Effector memory CD8-positive, alpha-beta T cell (primary cell): ENCODE measurements at regions not wholly inside any gene's neighbourhood (a gene's known extent, or its start where the extent isn't known, plus 50 kb on each side); places are given as distances from the start of the nearest gene placed in this dataset.

Experiments
- ATAC-seq: fragments of 150-1000 bp; cut with Tn5 transposase; replicated peaks from 2 replicates; pipeline ENCODE4 v1.10.0; 2021; ENCODE audit warnings: mild to moderate bottlenecking, moderate library complexity
- DNase-seq, 3 experiments: peaks; one replicate each; pipeline ENCODE4 v3.0.0; 2021
- H3K27ac Mint-ChIP-seq, 2 donors: one replicate each; pipeline ENCODE4 v1.8.0; 2022; ENCODE audit warnings: mild to moderate bottlenecking in 2 of 2, mixed read lengths in 2 of 2, moderate library complexity in 2 of 2
- H3K27me3 Mint-ChIP-seq, 2 donors: one replicate each; pipeline ENCODE4 v1.8.0; 2022; ENCODE audit warnings: mixed read lengths in 2 of 2
- H3K36me3 Mint-ChIP-seq: one replicate; pipeline ENCODE4 v1.8.0; 2022; ENCODE audit warnings: mild to moderate bottlenecking, moderate library complexity, mixed read lengths; ENCODE audit not compliant: insufficient read depth
- H3K4me1 Mint-ChIP-seq, 2 donors: one replicate each; pipeline ENCODE4 v1.8.0; 2022; ENCODE audit warnings: low read depth in 2 of 2, mixed read lengths in 2 of 2
- H3K4me3 Mint-ChIP-seq, 2 donors: one replicate each; pipeline ENCODE4 v1.8.0; 2022; ENCODE audit warnings: mild to moderate bottlenecking in 2 of 2, mixed read lengths in 2 of 2, moderate library complexity in 2 of 2
- H3K9me3 Mint-ChIP-seq, 2 donors: one replicate each; pipeline ENCODE4 v1.8.0; 2022; ENCODE audit warnings: mixed read lengths in 2 of 2

- DNase-seq = no peak
- Mint-ChIP-seq H3K4me3 (no peak overlapping the region), H3K36me3 (no peaks in the 10 kb centered on the region)
Observed at GRCh38 chr13:79051472-79051871, 354.6 kb downstream of the RBM26 start.

GRCh38 chr13:79044415-79044814 lies 361.6 kb downstream of the RBM26 start:
- Mint-ChIP-seq H3K4me3 (no peak overlapping the region), H3K27ac (no peak overlapping the region), H3K4me1 (no peaks in the 10 kb centered on the region), H3K27me3 (peaks cover 8 to 21% of the 10 kb centered on the region in 2 donors), H3K9me3 (no peaks in the 10 kb centered on the region), H3K36me3 (no peaks in the 10 kb centered on the region)
- no peak for ATAC-seq
- no peak for DNase-seq

More at GRCh38 chr13:79051472-79051871, 354.6 kb downstream of the RBM26 start:
- no peaks in the 10 kb centered on the region for H3K4me1 Mint-ChIP-seq
- H3K27ac Mint-ChIP-seq = no peak overlapping the region
- no peaks in the 10 kb centered on the region for H3K9me3 Mint-ChIP-seq
- peaks cover 3 to 13% of the 10 kb centered on the region in 2 donors for H3K27me3 Mint-ChIP-seq
- no peak for ATAC-seq

- peaks cover 8 to 21% of the 10 kb centered on the region in 2 donors for H3K27me3 Mint-ChIP-seq
- no peak for DNase-seq
- H3K4me3 Mint-ChIP-seq = no peak overlapping the region
- no peak for ATAC-seq
- H3K27ac Mint-ChIP-seq = no peak overlapping the region
- no peaks in the 10 kb centered on the region for H3K4me1 Mint-ChIP-seq
- no peaks in the 10 kb centered on the region for H3K36me3 Mint-ChIP-seq
- no peaks in the 10 kb centered on the region for H3K9me3 Mint-ChIP-seq
Observed at GRCh38 chr13:79043208-79043607, 362.8 kb downstream of the RBM26 start.

GRCh38 chr13:79037197-79037596 lies 368.9 kb downstream of the RBM26 start:
- Mint-ChIP-seq H3K27ac (no peak overlapping the region), H3K36me3 (no peaks in the 10 kb centered on the region), H3K4me1 (no peaks in the 10 kb centered on the region), H3K4me3 (no peak overlapping the region), H3K9me3 (no peaks in the 10 kb centered on the region), H3K27me3 (peaks cover 10 to 25% of the 10 kb centered on the region in 2 donors)
- DNase-seq (no peak), ATAC-seq (no peak)

DNA sequence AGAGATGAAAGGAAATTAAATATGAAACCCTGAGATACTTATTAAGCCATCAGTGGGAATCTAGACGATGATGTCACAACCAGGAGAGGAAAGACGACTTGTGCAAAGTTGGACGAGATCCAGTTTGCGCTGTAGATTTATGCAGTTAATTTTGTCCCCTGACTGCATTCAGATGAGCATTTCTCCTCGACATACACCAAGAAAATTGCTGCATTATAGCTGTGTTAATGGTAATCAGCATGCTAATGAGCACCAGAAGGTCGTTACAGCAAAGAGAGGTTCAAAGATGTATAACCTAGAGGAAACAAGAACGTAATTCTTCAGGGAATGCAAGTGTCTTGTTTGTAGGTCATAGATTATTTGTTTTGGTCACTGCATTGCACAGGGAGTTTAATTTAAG lies 371.7 kb downstream of the RBM26 start:
- no peak overlapping the region for H3K27ac Mint-ChIP-seq
- no peak overlapping the region for H3K4me3 Mint-ChIP-seq
- DNase-seq (no peak), ATAC-seq (no peak)
- H3K36me3 Mint-ChIP-seq = no peaks in the 10 kb centered on the region
- H3K4me1 Mint-ChIP-seq = no peaks in the 10 kb centered on the region
- no peaks in the 10 kb centered on the region for H3K9me3 Mint-ChIP-seq
- H3K27me3 Mint-ChIP-seq = peaks cover 20 to 24% of the 10 kb centered on the region in 2 donors

- H3K9me3 Mint-ChIP-seq = no peaks in the 10 kb centered on the region
- ATAC-seq = no peak
- DNase-seq = no peak
Observed at GRCh38 chr13:79030513-79030912, 371.6 kb upstream of the OBI1 start.

GRCh38 chr13:79018166-79018565 lies 359.2 kb upstream of the OBI1 start:
- peaks cover 0 to 4% of the 10 kb centered on the region in 2 donors for H3K9me3 Mint-ChIP-seq
- H3K36me3 Mint-ChIP-seq = no peaks in the 10 kb centered on the region
- no peaks in the 10 kb centered on the region for H3K4me1 Mint-ChIP-seq
- ATAC-seq (no peak), DNase-seq (no peak)
- peaks cover 15 to 22% of the 10 kb centered on the region in 2 donors for H3K27me3 Mint-ChIP-seq
- no peak overlapping the region for H3K4me3 Mint-ChIP-seq
- H3K27ac Mint-ChIP-seq = no peak overlapping the region

More at GRCh38 chr13:79030513-79030912, 371.6 kb upstream of the OBI1 start:
- H3K36me3 Mint-ChIP-seq = no peaks in the 10 kb centered on the region
- H3K4me3 Mint-ChIP-seq = no peak overlapping the region
- peaks cover 20 to 34% of the 10 kb centered on the region in 2 donors for H3K27me3 Mint-ChIP-seq
- H3K4me1 Mint-ChIP-seq = no peaks in the 10 kb centered on the region
- no peak overlapping the region for H3K27ac Mint-ChIP-seq

- Mint-ChIP-seq H3K4me1 (no peaks in the 10 kb centered on the region), H3K36me3 (no peaks in the 10 kb centered on the region), H3K27me3 (peaks cover 33 to 37% of the 10 kb centered on the region in 2 donors), H3K27ac (no peak overlapping the region), H3K9me3 (peaks cover 0 to 1% of the 10 kb centered on the region in 2 donors), H3K4me3 (no peak overlapping the region)
- DNase-seq (no peak), ATAC-seq (no peak)
Observed at GRCh38 chr13:79011179-79011578, 352.2 kb upstream of the OBI1 start.

- Mint-ChIP-seq H3K27me3 (peaks cover 9 to 13% of the 10 kb centered on the region in 2 donors), H3K36me3 (no peaks in the 10 kb centered on the region), H3K4me3 (no peak overlapping the region), H3K27ac (no peak overlapping the region), H3K4me1 (no peaks in the 10 kb centered on the region), H3K9me3 (no peaks in the 10 kb centered on the region)
- ATAC-seq (no peak), DNase-seq (no peak)
Observed at GRCh38 chr13:79003989-79004898, 345.3 kb upstream of the OBI1 start.

DNA sequence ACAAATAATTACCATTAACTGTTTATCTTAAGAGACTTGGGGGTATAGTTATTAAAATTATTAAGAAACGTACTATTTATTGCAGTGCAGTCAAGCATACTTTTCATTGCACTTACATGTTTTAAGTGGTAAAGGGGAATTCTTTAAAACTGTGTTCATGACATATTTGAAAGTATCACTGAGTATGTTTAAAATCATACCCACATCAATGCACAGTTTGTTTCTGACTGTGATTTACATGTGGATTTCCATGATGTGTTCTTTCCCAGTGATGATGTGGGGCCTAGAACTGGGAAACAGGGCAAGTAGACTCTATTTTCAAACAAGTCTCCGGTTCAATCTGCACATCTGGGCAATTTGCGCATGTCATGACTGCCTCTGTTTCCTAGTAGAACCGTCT lies 340.5 kb upstream of the OBI1 start:
- no peaks in the 10 kb centered on the region for H3K36me3 Mint-ChIP-seq
- no peak overlapping the region for H3K4me3 Mint-ChIP-seq
- no peaks in the 10 kb centered on the region for H3K4me1 Mint-ChIP-seq
- no peak overlapping the region for H3K27ac Mint-ChIP-seq
- H3K27me3 Mint-ChIP-seq = peaks cover 9 to 15% of the 10 kb centered on the region in 2 donors
- ATAC-seq (no peak), DNase-seq (no peak)
- no peaks in the 10 kb centered on the region for H3K9me3 Mint-ChIP-seq

- no peaks in the 10 kb centered on the region for H3K4me1 Mint-ChIP-seq
- no peak overlapping the region for H3K4me3 Mint-ChIP-seq
- H3K9me3 Mint-ChIP-seq = no peaks in the 10 kb centered on the region
- no peak overlapping the region for H3K27ac Mint-ChIP-seq
- DNase-seq (no peak), ATAC-seq (no peak)
- peaks cover 9 to 20% of the 10 kb centered on the region in 2 donors for H3K27me3 Mint-ChIP-seq
- H3K36me3 Mint-ChIP-seq = no peaks in the 10 kb centered on the region
Observed at GRCh38 chr13:78998630-78999315, 339.8 kb upstream of the OBI1 start.

DNA sequence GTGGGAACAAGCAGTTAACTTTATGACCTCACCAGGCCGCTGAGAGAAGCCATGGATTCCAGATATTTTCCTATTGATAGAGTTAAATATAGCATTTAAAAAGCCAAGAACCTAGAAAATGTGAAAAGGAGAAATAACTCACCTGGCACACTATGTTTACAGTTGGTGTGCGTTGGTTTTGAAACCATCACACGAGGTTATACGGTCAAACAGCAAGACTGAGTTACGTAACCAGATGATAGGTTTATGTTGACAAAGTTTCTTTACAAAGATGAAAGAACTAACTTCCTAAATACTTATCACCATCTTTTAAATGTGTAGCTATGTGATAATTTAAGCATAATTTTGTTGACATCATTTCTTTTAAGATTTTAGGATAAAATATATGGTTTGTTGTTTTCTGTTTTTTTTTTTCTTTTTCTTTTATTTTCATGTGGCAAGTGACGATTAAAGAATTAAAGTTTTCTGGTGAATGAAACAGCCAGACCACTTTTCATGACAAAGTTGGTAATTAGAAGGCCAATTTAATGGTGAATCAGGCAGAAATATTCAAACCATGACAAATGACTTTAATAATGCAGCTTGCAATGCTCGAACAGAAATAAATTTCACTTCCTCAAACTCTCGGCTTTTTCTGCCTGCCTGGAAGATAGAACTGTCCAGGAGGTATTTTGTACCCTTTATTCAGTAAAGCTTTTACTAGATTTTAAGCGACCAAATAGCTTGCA lies 339.1 kb upstream of the OBI1 start:
- H3K4me1 Mint-ChIP-seq = no peaks in the 10 kb centered on the region
- no peak for DNase-seq
- no peaks in the 10 kb centered on the region for H3K36me3 Mint-ChIP-seq
- H3K27me3 Mint-ChIP-seq = peaks cover 9 to 23% of the 10 kb centered on the region in 2 donors
- H3K9me3 Mint-ChIP-seq = no peaks in the 10 kb centered on the region
- no peak for ATAC-seq
- H3K27ac Mint-ChIP-seq = no peak overlapping the region
- no peak overlapping the region for H3K4me3 Mint-ChIP-seq

DNA sequence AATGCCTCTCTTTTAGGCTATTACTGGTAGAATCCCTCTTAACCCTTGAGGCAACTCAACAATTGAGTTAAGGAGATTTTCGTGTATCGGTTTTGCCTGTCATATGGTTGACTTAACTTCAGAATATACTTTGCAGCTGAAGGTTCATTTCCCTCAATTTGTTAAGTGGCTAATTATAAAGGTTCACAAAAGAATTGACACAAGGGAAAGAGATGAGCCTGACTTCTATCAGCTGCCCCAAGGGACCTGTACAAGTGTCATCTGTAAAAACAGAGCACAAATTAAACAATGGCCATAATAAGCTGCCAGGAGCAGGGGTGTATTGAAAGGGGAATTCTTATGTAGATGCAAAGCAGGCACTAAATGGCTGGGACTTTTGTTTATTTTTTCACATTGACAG lies 334.8 kb upstream of the OBI1 start:
- no peaks in the 10 kb centered on the region for H3K4me1 Mint-ChIP-seq
- no peak overlapping the region for H3K4me3 Mint-ChIP-seq
- H3K27me3 Mint-ChIP-seq = peaks cover 21 to 30% of the 10 kb centered on the region in 2 donors
- no peak for ATAC-seq
- peaks cover 0 to 9% of the 10 kb centered on the region in 2 donors for H3K9me3 Mint-ChIP-seq
- no peak overlapping the region for H3K27ac Mint-ChIP-seq
- no peaks in the 10 kb centered on the region for H3K36me3 Mint-ChIP-seq
- no peak for DNase-seq
